Cerebellar cortex (tissue), 1 donor: ENCODE measurements at regions not wholly inside any gene's neighbourhood (a gene's known extent, or its start where the extent isn't known, plus 50 kb on each side); places are given as distances from the start of the nearest gene placed in this dataset.

Experiments
- DNase-seq: peaks from one replicate; pipeline ENCODE4 v3.0.0-alpha.2; 2015; ENCODE audit warnings: low spot score

- DNase-seq = no peak
Observed at GRCh38 chr18:77911971-77912605, 662.4 kb downstream of the GALR1 start.

GRCh38 chr18:77918730-77919129 lies 669.1 kb downstream of the GALR1 start:
- DNase-seq = no peak

GRCh38 chr18:77919923-77920322 lies 670.3 kb downstream of the GALR1 start:
- DNase-seq = no peak

GRCh38 chr18:77935342-77935741 lies 685.7 kb downstream of the GALR1 start:
- DNase-seq = no peak

GRCh38 chr18:77940566-77940965 lies 690.9 kb downstream of the GALR1 start:
- DNase-seq = no peak

GRCh38 chr18:77944533-77944932 lies 694.9 kb downstream of the GALR1 start:
- no peak for DNase-seq

- DNase-seq = no peak
Observed at GRCh38 chr18:77948567-77948966, 698.9 kb downstream of the GALR1 start.

GRCh38 chr18:77949355-77949973 lies 699.8 kb downstream of the GALR1 start:
- DNase-seq = no peak

GRCh38 chr18:77959248-77959647 lies 709.6 kb downstream of the GALR1 start:
- DNase-seq = no peak

GRCh38 chr18:77960791-77961410 lies 711.3 kb downstream of the GALR1 start:
- DNase-seq = no peak

- no peak for DNase-seq
Observed at GRCh38 chr18:77967071-77967470, 717.4 kb downstream of the GALR1 start.

GRCh38 chr18:77967791-77968190 lies 718.1 kb downstream of the GALR1 start:
- DNase-seq = no peak

GRCh38 chr18:77969972-77970371 lies 720.3 kb downstream of the GALR1 start:
- no peak for DNase-seq

GRCh38 chr18:77970814-77971213 lies 721.2 kb downstream of the GALR1 start:
- no peak for DNase-seq

GRCh38 chr18:77973745-77974144 lies 724.1 kb downstream of the GALR1 start:
- DNase-seq = no peak

- no peak for DNase-seq
Observed at GRCh38 chr18:77974329-77974728, 724.7 kb downstream of the GALR1 start.

GRCh38 chr18:77977331-77977730 lies 727.7 kb downstream of the GALR1 start:
- no peak for DNase-seq

GRCh38 chr18:77980275-77980674 lies 730.6 kb downstream of the GALR1 start:
- no peak for DNase-seq

GRCh38 chr18:77981874-77982273 lies 732.2 kb downstream of the GALR1 start:
- no peak for DNase-seq

GRCh38 chr18:77983270-77983669 lies 733.6 kb downstream of the GALR1 start:
- DNase-seq = no peak

- no peak for DNase-seq
Observed at GRCh38 chr18:77984178-77984577, 734.5 kb downstream of the GALR1 start.

GRCh38 chr18:77984833-77985232 lies 735.2 kb downstream of the GALR1 start:
- no peak for DNase-seq

GRCh38 chr18:77985526-77986281 lies 736.1 kb downstream of the GALR1 start:
- DNase-seq = no peak
